Myocyte (in vitro differentiated cells): ENCODE measurements at regions not wholly inside any gene's neighbourhood (a gene's known extent, or its start where the extent isn't known, plus 50 kb on each side); places are given as distances from the start of the nearest gene placed in this dataset.
"Not testable (repeated sequence)": the region's sequence is repeated elsewhere in the genome, so short reads cannot be mapped to it uniquely, and the experiment has no call there.

Experiments
- DNase-seq: peaks from one replicate; pipeline ENCODE4 v3.0.0-alpha.2; 2012; ENCODE audit warnings: low read depth

GRCh38 chrX:40788698-40789097 is 53.4 kb upstream of the MED14 start:
- DNase-seq: not testable (repeated sequence)

GRCh38 chrX:40792433-40792832 is 57.1 kb upstream of the MED14 start:
- DNase-seq: no peak

GRCh38 chrX:40794829-40795130 is 59.4 kb upstream of the MED14 start:
- peak; percentile 41 for DNase-seq

- DNase-seq: not testable (repeated sequence)
These were observed 64.4 kb upstream of the MED14 start for GRCh38 chrX:40799745-40800144.

GRCh38 chrX:40805404-40805803 is 70.1 kb upstream of the MED14 start:
- no peak for DNase-seq

- no peak for DNase-seq
These were observed 71.3 kb upstream of the MED14 start for GRCh38 chrX:40806513-40807220.

- DNase-seq: no peak
These were observed 72.0 kb upstream of the MED14 start for GRCh38 chrX:40807384-40807783.

- DNase-seq: no peak
These were observed 72.9 kb upstream of the MED14 start for GRCh38 chrX:40808203-40808602.

GRCh38 chrX:40809210-40809609 is 73.9 kb upstream of the MED14 start:
- peak; percentile 68 for DNase-seq

GRCh38 chrX:40815045-40815444 is 79.7 kb upstream of the MED14 start:
- not testable (repeated sequence) for DNase-seq

- DNase-seq: no peak
These were observed 81.6 kb upstream of the MED14 start for GRCh38 chrX:40816906-40817305.

GRCh38 chrX:40818236-40818635 is 82.9 kb upstream of the MED14 start:
- DNase-seq: no peak

- DNase-seq: no peak
These were observed 86.4 kb upstream of the MED14 start for GRCh38 chrX:40821780-40822179.

- no peak for DNase-seq
These were observed 92.0 kb upstream of the MED14 start for GRCh38 chrX:40827331-40827730.

- no peak for DNase-seq
These were observed 96.4 kb upstream of the MED14 start for GRCh38 chrX:40831750-40832149.

- DNase-seq: no peak
These were observed 97.4 kb upstream of the MED14 start for GRCh38 chrX:40832723-40833122.

- DNase-seq: no peak
These were observed 98.9 kb upstream of the MED14 start for GRCh38 chrX:40834225-40834624.

GRCh38 chrX:40835526-40835925 is 100.2 kb upstream of the MED14 start:
- DNase-seq: no peak

- DNase-seq: no peak
These were observed 108.3 kb upstream of the MED14 start for GRCh38 chrX:40843643-40844042.

- DNase-seq: no peak
These were observed 109.1 kb upstream of the MED14 start for GRCh38 chrX:40844471-40844870.

GRCh38 chrX:40845331-40845911 is 110.1 kb upstream of the MED14 start:
- peak; percentile 76 for DNase-seq

GRCh38 chrX:40849906-40850823 is 114.8 kb upstream of the MED14 start:
- no peak for DNase-seq
